ENCODE measurements at regions not wholly inside any gene's neighbourhood (a gene's known extent, or its start where the extent isn't known, plus 50 kb on each side); places are given as distances from the start of the nearest gene placed in this dataset.
"Not testable (repeated sequence)": the region's sequence is repeated elsewhere in the genome, so short reads cannot be mapped to it uniquely, and the experiment has no call there.

- WGBS, 2 donors, result 63 to 65% methylated on average over 7 of the region's 7 CpGs
Observed at GRCh38 chr1:157326173-157326859, 188.1 kb upstream of the ETV3 start.

GRCh38 chr1:157325220-157325619, 187.0 kb upstream of the ETV3 start:
- Histone ChIP-seq H3K36me3 (no peaks in the 10 kb centered on the region), H3K9me3 (peaks cover 0 to 29% (median 11%) of the 10 kb centered on the region in 11 donors), H3K4me1 (no peaks in the 10 kb centered on the region), H3K27me3 (peaks cover 0 to 5% (median 0%) of the 10 kb centered on the region in 7 donors), H3K4me3 (no peak overlapping the region), H3K27ac (no peak overlapping the region)
- intact Hi-C loops (cut with DNase I), result no loop called here
- TF ChIP-seq CTCF (IDR thresholded peaks at IDR 0.05), result no peak
- no peak for ATAC-seq
- no peak for DNase-seq
- WGBS, 2 donors, result 16 to 20% methylated on average over 1 of the region's 1 CpG

More at GRCh38 chr1:157326173-157326859, 188.1 kb upstream of the ETV3 start:
- Histone ChIP-seq H3K27me3 (peaks cover 0 to 5% (median 0%) of the 10 kb centered on the region in 7 donors), H3K36me3 (no peaks in the 10 kb centered on the region), H3K4me3 (no peak overlapping the region), H3K27ac (no peak overlapping the region), H3K4me1 (no peaks in the 10 kb centered on the region), H3K9me3 (peaks cover 0 to 18% (median under 1%) of the 10 kb centered on the region in 11 donors)
- no peak for TF ChIP-seq CTCF (IDR thresholded peaks at IDR 0.05)
- no peak for ATAC-seq
- DNase-seq, result no peak
- intact Hi-C loops (cut with DNase I), result no loop called here

- H3K9me3 ChIP-seq, result peaks cover 0 to 62% (median 36%) of the 10 kb centered on the region in 11 donors
- intact Hi-C loops (cut with DNase I); DNase-seq; H3K27me3 ChIP-seq; H3K4me1 ChIP-seq; H3K4me3 ChIP-seq; H3K27ac ChIP-seq; H3K36me3 ChIP-seq; ATAC-seq: not testable (repeated sequence)
- WGBS, 2 donors, result 79 to 94% methylated on average over 1 of the region's 1 CpG
Observed at GRCh38 chr1:157321972-157322371, 183.8 kb upstream of the ETV3 start.

GRCh38 chr1:157319567-157319966, 181.4 kb upstream of the ETV3 start:
- Histone ChIP-seq H3K27me3 (peaks cover 0 to 6% (median 3%) of the 10 kb centered on the region in 7 donors), H3K4me1 (no peaks in the 10 kb centered on the region), H3K27ac (no peak overlapping the region), H3K36me3 (no peaks in the 10 kb centered on the region), H3K4me3 (no peak overlapping the region), H3K9me3 (peaks cover 0 to 72% (median 43%) of the 10 kb centered on the region in 11 donors)
- WGBS, 2 donors, result 90 to 96% methylated on average over 5 of the region's 5 CpGs
- ATAC-seq (no peak), DNase-seq (no peak)
- intact Hi-C loops (cut with DNase I), result no loop called here
- TF ChIP-seq CTCF (IDR thresholded peaks at IDR 0.05), result no peak

- H3K27me3 ChIP-seq, result peaks cover 0 to 15% (median 3%) of the 10 kb centered on the region in 7 donors
- H3K9me3 ChIP-seq, result peaks cover 0 to 64% (median 43%) of the 10 kb centered on the region in 11 donors
- H3K4me1 ChIP-seq; H3K36me3 ChIP-seq; H3K27ac ChIP-seq; DNase-seq; intact Hi-C loops (cut with DNase I); H3K4me3 ChIP-seq; ATAC-seq: not testable (repeated sequence)
- WGBS, 2 donors, result 94 to 96% methylated on average over 2 of the region's 2 CpGs
Observed at GRCh38 chr1:157317229-157317628, 179.0 kb upstream of the ETV3 start.
